HEK293T (cell line): ENCODE measurements at regions not wholly inside any gene's neighbourhood (a gene's known extent, or its start where the extent isn't known, plus 50 kb on each side); places are given as distances from the start of the nearest gene placed in this dataset.

Experiments used
- CTCF ChIA-PET: fragments of 350-600 bp; formaldehyde crosslinking; extraction: SDS; loops from one replicate; lab custom pipeline; 2021; ENCODE audit warnings: antibody characterized with exemption, inconsistent platforms; lab: Yijun Ruan, JAX
- POLR2A ChIA-PET: fragments of 350-600 bp; formaldehyde crosslinking; extraction: SDS; loops from one replicate; lab custom pipeline; 2020; ENCODE audit warnings: antibody characterized with exemption, inconsistent platforms; lab: Yijun Ruan, JAX
- DNase-seq: peaks from one replicate; pipeline ENCODE4 v3.0.0; 2012; ENCODE audit warnings: mixed read lengths; ENCODE audit errors: extremely low spot score
- ARNT ChIP-seq: fragments of 450-650 bp; IDR thresholded peaks from 2 replicates; pipeline ENCODE4 v1.6.1; 2017; ENCODE audit warnings: mild to moderate bottlenecking
- BHLHE40 ChIP-seq: fragments of 450-650 bp; IDR thresholded peaks from 2 replicates; pipeline ENCODE4 v1.6.1; 2016; ENCODE audit warnings: mild to moderate bottlenecking, moderate library complexity, borderline replicate concordance
- CTBP1 ChIP-seq: fragments of 450-650 bp; IDR thresholded peaks from 2 replicates; pipeline ENCODE4 v1.6.1; 2016; ENCODE audit warnings: borderline replicate concordance
- ELF4 ChIP-seq: fragments of 450-650 bp; IDR thresholded peaks from 2 replicates; pipeline ENCODE4 v1.6.1; 2017; ENCODE audit warnings: antibody characterized with exemption
- FOXA1 ChIP-seq: fragments of 450-650 bp; IDR thresholded peaks from 2 replicates; pipeline ENCODE4 v1.6.1; 2016; ENCODE audit warnings: mild to moderate bottlenecking
- FOXK2 ChIP-seq: fragments of 450-650 bp; IDR thresholded peaks from 2 replicates; pipeline ENCODE4 v1.6.1; 2016; ENCODE audit warnings: mild to moderate bottlenecking
- FOXM1 ChIP-seq: fragments of 450-650 bp; IDR thresholded peaks from 2 replicates; pipeline ENCODE4 v1.6.1; 2017; ENCODE audit warnings: mild to moderate bottlenecking, borderline replicate concordance
- HDGF ChIP-seq: fragments of 450-650 bp; IDR thresholded peaks from 2 replicates; pipeline ENCODE4 v1.6.1; 2017; ENCODE audit warnings: antibody characterized with exemption, borderline replicate concordance
- L3MBTL2 ChIP-seq: fragments of 450-650 bp; conservative IDR thresholded peaks from 2 replicates; pipeline ENCODE4 v1.6.1; 2016; ENCODE audit warnings: mild to moderate bottlenecking
- LEF1 ChIP-seq: fragments of 450-650 bp; IDR thresholded peaks from 2 replicates; pipeline ENCODE4 v1.6.1; 2017; ENCODE audit warnings: mild to moderate bottlenecking, borderline replicate concordance
- NFRKB ChIP-seq: fragments of 450-650 bp; IDR thresholded peaks from 2 replicates; pipeline ENCODE4 v1.6.1; 2016; ENCODE audit warnings: mild to moderate bottlenecking, moderate library complexity
- SP1 ChIP-seq: fragments of 450-650 bp; IDR thresholded peaks from 2 replicates; pipeline ENCODE4 v1.6.1; 2017
- SUZ12 ChIP-seq: fragments of 450-650 bp; IDR thresholded peaks from 2 replicates; pipeline ENCODE4 v1.6.1; 2016; ENCODE audit warnings: mild to moderate bottlenecking
- TARDBP ChIP-seq: fragments of 450-650 bp; IDR thresholded peaks from 2 replicates; pipeline ENCODE4 v1.6.1; 2016
- ZNF384 ChIP-seq: fragments of 450-650 bp; IDR thresholded peaks from 2 replicates; pipeline ENCODE4 v1.6.1; 2016
- TF ChIP-seq, protein P1 (sequence below): fragments of 450-650 bp; IDR thresholded peaks from 2 replicates; pipeline ENCODE4 v1.6.1; 2016

DNA sequence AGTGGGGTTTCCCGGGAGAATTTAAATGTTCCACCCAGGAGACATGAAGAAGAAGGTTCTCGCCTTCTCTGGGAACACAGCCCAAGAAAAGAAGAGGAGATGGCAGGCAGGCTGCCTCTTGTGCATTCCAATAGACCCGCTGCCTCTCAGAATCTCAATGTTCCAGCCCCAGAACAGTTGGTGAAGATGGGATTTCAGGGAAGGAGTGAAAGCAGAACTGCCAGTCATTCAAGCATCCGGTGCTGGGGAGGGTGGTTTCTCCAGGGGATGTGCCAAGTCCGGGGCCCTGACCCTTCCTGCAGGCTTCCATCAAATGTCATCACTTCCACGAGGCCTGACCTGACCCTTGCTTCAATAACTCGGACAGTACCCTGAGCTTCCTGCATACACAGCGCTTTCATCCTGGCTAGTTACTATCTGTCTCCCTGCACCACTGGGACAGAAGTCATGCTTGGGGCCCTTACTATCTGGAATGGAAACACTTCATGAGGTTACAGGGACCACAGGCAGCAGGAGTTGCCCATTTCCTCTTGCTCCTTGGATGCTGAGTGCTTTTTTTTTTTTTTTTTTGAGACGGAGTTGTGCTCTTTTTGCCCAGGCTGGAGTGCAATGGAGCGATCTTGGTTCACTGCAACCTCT, 386.6 kb upstream of the POU3F1 start:
- no peak for DNase-seq
- ChIA-PET CTCF (no interaction called here), POLR2A (no interaction called here)
- TF ChIP-seq CTBP1 (no peak), SP1 (no peak), BHLHE40 (no peak), FOXA1 (no peak), ARNT (no peak), FOXM1 (no peak), L3MBTL2 (no peak), ZNF384 (no peak), SUZ12 (no peak), NFRKB (no peak), LEF1 (no peak)
- TF ChIP-seq, protein P1, sequence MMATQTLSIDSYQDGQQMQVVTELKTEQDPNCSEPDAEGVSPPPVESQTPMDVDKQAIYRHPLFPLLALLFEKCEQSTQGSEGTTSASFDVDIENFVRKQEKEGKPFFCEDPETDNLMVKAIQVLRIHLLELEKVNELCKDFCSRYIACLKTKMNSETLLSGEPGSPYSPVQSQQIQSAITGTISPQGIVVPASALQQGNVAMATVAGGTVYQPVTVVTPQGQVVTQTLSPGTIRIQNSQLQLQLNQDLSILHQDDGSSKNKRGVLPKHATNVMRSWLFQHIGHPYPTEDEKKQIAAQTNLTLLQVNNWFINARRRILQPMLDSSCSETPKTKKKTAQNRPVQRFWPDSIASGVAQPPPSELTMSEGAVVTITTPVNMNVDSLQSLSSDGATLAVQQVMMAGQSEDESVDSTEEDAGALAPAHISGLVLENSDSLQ, result no peak

DNA sequence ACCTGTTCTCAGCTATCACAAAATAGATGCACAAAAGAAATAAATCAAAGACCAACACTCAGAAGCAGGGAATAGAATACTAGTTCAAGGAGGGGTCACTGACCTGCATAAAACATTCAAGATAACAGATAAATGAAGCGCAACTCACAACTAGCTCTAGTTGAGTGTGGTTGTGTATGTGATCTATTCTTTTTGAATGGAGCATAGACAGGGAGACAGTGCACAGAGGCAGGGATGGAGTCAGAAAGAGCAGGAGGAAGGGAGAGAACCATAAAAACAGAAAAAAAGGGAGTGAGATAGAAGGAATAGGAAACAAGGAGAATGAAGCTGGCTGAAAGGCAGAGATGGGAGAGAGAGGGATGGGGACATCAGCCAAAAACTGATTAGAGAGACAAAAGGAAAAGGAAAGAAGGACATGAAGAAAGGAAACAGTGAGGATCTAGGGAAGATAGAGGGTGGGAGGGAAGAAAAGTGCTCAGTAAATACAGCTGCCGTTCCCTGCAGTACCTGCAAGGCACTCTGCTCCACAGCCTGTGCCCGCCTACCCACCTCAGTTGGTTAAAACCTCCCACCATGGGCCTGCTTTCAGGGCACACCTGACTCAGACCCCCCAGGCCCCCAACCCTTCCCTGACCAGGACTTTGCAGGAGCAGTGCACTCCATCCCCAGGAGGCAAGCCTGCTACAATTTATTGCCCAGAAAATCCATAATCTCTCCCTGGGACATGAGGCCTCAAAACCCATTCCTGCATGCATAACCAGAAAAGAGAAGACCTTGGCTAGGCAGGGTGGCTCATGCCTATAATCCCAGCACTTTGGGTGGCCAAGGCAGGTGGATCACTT, 385.2 kb upstream of the POU3F1 start:
- CTCF ChIA-PET, result no interaction called here
- POLR2A ChIA-PET, result no interaction called here
- no peak for DNase-seq
- TF ChIP-seq HDGF, result no peak
- TF ChIP-seq L3MBTL2, result no peak
- TF ChIP-seq ARNT, result no peak
- no peak for TF ChIP-seq SP1
- TF ChIP-seq, protein P1, result no peak
- TF ChIP-seq TARDBP, result no peak
- no peak for TF ChIP-seq ELF4
- TF ChIP-seq FOXM1, result no peak
- no peak for TF ChIP-seq CTBP1
- TF ChIP-seq FOXK2, result no peak
- TF ChIP-seq LEF1, result no peak
- no peak for TF ChIP-seq ZNF384
- no peak for TF ChIP-seq BHLHE40
- no peak for TF ChIP-seq NFRKB
- TF ChIP-seq FOXA1, result no peak

DNA sequence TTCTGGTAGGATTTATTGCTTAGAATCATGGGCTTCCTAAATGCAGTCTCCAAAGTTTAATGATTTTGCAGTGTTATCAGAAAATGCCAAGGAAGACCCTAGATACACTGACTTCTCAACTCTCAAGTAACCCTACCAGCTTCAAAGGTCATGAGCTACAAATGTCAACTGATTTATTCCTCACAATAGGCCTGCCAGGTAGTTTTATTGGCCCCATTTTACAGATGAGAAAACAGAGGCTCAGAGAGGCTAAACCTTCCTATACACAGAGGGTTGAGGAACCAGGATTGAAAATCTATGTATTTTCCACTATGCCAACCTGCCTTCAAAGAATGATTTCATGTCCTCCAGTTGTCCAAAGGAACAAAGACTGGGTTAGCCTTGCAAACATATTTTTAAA, 384.4 kb upstream of the POU3F1 start:
- DNase-seq, result no peak
- ChIA-PET CTCF (no interaction called here), POLR2A (no interaction called here)
- no peak for TF ChIP-seq ELF4
- no peak for TF ChIP-seq CTBP1
- TF ChIP-seq TARDBP, result no peak

DNA sequence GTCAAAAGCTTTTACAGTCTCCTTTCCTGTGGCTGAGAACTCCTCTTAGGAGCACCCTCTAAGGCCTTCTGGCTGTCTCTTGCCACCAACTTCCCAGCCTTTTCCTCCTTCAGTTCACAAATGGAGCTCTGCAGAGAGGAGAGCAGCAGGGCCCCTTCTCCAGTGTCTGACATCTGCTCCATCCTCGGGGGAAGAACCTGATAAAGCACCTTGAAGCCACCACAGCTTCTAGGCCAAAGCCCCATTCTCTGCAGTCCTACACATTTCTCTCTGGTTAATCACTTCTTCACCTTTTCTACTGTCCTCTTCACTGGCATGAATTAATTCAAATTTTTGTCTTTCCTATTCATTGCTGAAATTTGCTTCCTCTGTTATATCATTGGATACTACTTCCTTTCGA, 378.1 kb upstream of the POU3F1 start:
- CTCF ChIA-PET, result no interaction called here
- no peak for DNase-seq
- POLR2A ChIA-PET, result no interaction called here
- no peak for TF ChIP-seq TARDBP
- TF ChIP-seq BHLHE40, result no peak
- no peak for TF ChIP-seq ARNT
- TF ChIP-seq ELF4, result no peak
- TF ChIP-seq L3MBTL2, result no peak
- TF ChIP-seq, protein P1, result no peak
- TF ChIP-seq SP1, result no peak
- TF ChIP-seq SUZ12, result no peak
- TF ChIP-seq LEF1, result no peak
- no peak for TF ChIP-seq ZNF384
- TF ChIP-seq FOXM1, result no peak

DNA sequence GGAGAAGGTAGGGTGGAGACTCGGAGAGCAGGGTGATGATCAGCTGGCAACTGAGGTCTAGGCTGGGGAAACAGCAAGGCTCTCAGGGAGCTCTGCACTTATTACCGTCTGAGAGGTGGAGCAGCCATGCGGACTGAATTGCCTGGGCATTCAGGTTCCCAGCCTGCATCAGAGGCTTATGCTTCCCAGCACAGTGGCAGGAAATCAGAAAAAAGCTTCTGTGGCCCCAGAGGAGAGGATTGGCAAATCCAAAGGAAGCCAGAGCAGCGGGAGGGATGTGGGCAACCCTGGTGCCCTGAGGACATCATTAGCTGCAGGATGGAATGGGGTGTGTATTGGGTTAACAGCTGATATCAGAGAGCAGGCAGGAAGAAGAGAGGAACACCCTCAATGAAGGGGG, 374.1 kb upstream of the POU3F1 start:
- ChIA-PET CTCF (no interaction called here), POLR2A (no interaction called here)
- TF ChIP-seq FOXK2 (no peak), ELF4 (no peak), LEF1 (no peak), ARNT (no peak)
- DNase-seq, result no peak

DNA sequence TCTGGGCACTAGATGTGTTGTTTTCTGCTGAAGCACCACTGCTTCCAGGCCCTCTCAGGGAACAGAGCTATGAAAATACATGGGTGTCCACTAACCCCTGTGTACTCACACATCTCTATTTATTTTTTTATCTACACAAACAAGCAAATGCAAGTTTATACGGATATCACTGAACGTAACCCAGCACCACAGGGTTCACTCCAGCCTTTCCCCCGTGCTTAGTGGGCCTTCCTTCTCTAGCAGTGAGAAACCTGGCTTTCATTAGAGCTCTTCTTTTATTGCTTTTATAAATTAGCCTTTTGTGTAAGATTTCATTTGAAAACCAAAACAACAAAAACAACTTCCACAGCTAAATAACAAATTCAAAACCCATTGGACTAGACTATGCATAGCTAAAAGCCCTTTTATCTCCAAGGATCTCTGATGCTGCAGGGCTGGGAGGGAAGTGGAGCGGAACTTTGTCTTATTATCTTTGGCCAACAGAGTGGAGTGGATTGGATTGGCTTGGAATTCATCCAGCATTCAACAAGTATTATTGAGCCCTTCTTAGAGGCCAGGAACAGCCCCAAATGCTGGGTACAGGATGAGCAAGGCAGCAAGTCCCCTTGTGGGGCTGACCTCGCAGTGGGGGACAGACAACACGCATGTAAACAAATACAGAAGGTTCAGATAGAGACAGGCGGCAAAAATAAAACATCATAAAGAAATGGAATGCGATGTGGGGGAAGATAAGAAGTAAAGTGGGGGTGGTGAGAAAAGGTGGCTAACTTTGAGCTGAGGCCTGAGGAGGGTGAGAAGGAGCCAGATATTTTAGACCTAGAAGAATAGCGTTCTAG, 371.8 kb upstream of the POU3F1 start:
- DNase-seq, result no peak
- POLR2A ChIA-PET, result no interaction called here
- TF ChIP-seq FOXA1, result no peak
- no peak for TF ChIP-seq HDGF
- no peak for TF ChIP-seq NFRKB
- no peak for TF ChIP-seq ARNT
- TF ChIP-seq SUZ12, result no peak
- no peak for TF ChIP-seq FOXK2
- no peak for TF ChIP-seq L3MBTL2
- no peak for TF ChIP-seq BHLHE40
- CTCF ChIA-PET, result interaction anchor here (0.7 kb wide), 1 partner anchor 109 kb away, joined by 3 read pairs; no protein-coding TSS in a partner anchor
